ENCODE measurements at regions not wholly inside any gene's neighbourhood (a gene's known extent, or its start where the extent isn't known, plus 50 kb on each side); places are given as distances from the start of the nearest gene placed in this dataset.

DNA sequence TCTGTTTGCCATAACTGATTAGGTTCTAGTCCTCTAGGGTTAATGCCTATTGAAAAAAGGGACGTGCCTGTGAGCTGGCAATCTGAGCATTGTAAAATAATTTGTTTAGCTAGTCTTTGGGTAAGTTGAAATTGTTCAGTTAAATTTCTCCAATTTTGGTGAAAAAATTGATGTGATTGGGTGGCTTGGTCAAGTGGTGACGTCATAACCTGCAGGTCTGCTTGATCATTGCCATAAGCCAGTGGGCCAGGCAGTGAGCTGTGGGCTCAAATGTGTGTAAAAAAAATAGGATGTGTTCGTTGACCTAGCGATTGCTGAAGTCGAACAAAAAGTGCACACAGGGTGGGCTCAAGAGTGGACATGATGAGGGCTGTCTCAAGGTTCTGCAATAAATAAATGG, 193.3 kb downstream of the ZC4H2 start:
- Histone ChIP-seq H3K4me2 (no peak overlapping the region), H3K36me3 (replicated peaks; ENCODE audit: insufficient read depth, low read depth) (no peaks in the 10 kb centered on the region), H3K79me2 (no peaks in the 10 kb centered on the region), H2AFZ (no peak overlapping the region), H3K9me3 (ENCODE audit: low read depth) (peaks cover 6% of the 10 kb centered on the region), H3K4me1 (ENCODE audit: insufficient read depth) (no peaks in the 10 kb centered on the region), H3K27ac (no peak overlapping the region), H3K9me2 (replicated peaks; ENCODE audit: insufficient read depth) (no peaks in the 10 kb centered on the region), H3K27me3 (no peaks in the 10 kb centered on the region), H3K4me3 (no peak overlapping the region), H4K20me1 (ENCODE audit: insufficient read depth, poor library complexity, severe bottlenecking) (no peaks in the 10 kb centered on the region)
- TF ChIP-seq, protein P1, sequence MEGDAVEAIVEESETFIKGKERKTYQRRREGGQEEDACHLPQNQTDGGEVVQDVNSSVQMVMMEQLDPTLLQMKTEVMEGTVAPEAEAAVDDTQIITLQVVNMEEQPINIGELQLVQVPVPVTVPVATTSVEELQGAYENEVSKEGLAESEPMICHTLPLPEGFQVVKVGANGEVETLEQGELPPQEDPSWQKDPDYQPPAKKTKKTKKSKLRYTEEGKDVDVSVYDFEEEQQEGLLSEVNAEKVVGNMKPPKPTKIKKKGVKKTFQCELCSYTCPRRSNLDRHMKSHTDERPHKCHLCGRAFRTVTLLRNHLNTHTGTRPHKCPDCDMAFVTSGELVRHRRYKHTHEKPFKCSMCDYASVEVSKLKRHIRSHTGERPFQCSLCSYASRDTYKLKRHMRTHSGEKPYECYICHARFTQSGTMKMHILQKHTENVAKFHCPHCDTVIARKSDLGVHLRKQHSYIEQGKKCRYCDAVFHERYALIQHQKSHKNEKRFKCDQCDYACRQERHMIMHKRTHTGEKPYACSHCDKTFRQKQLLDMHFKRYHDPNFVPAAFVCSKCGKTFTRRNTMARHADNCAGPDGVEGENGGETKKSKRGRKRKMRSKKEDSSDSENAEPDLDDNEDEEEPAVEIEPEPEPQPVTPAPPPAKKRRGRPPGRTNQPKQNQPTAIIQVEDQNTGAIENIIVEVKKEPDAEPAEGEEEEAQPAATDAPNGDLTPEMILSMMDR (IDR thresholded peaks at IDR 0.05; ENCODE audit: poor library complexity): no peak
- TF ChIP-seq EZH2phosphoT487 (IDR thresholded peaks at IDR 0.05; ENCODE audit: low read depth, severe bottlenecking, unreplicated experiment) (no peak), EZH2 (IDR thresholded peaks at IDR 0.05; ENCODE audit: borderline replicate concordance) (no peak)
- 84% methylated on average over 5 of the region's 5 CpGs for WGBS (ENCODE audit: low lambda C conversion rate, missing lambda C conversion rate)
- no peak for DNase-seq (ENCODE audit: low spot score)

DNA sequence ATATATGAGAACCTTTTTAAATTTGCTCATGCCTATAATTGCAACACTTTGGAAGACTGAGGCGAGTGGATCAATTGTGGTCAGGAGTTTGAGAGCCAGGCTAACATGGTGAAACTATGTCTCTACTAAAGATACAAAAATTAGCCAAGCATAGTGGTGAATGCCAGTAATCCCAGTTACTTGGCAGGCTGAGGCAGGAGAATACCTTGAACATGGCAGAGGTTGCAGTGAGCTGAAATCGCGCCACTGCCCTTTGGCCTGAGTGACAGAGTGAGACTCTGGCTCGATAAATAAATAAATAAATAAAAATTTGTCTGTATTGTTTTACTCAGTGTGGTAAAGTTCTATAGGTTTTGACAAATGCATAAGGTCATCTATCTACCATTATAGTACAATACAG, 218.2 kb downstream of the ZC4H2 start:
- Histone ChIP-seq H3K9me2 (replicated peaks; ENCODE audit: insufficient read depth) (no peaks in the 10 kb centered on the region), H3K36me3 (replicated peaks; ENCODE audit: insufficient read depth, low read depth) (no peaks in the 10 kb centered on the region), H3K9me3 (ENCODE audit: low read depth) (no peaks in the 10 kb centered on the region), H3K79me2 (no peaks in the 10 kb centered on the region), H2AFZ (no peak overlapping the region), H3K4me2 (no peak overlapping the region), H3K4me1 (ENCODE audit: insufficient read depth) (no peaks in the 10 kb centered on the region), H3K27me3 (no peaks in the 10 kb centered on the region), H3K27ac (no peak overlapping the region), H3K4me3 (no peak overlapping the region), H4K20me1 (ENCODE audit: insufficient read depth, poor library complexity, severe bottlenecking) (no peaks in the 10 kb centered on the region)
- TF ChIP-seq, protein P1 (IDR thresholded peaks at IDR 0.05; ENCODE audit: poor library complexity): no peak
- TF ChIP-seq EZH2phosphoT487 (IDR thresholded peaks at IDR 0.05; ENCODE audit: low read depth, severe bottlenecking, unreplicated experiment) (no peak), EZH2 (IDR thresholded peaks at IDR 0.05; ENCODE audit: borderline replicate concordance) (no peak)
- 72% methylated on average over 4 of the region's 4 CpGs for WGBS (ENCODE audit: low lambda C conversion rate, missing lambda C conversion rate)
- no peak for DNase-seq (ENCODE audit: low spot score)

DNA sequence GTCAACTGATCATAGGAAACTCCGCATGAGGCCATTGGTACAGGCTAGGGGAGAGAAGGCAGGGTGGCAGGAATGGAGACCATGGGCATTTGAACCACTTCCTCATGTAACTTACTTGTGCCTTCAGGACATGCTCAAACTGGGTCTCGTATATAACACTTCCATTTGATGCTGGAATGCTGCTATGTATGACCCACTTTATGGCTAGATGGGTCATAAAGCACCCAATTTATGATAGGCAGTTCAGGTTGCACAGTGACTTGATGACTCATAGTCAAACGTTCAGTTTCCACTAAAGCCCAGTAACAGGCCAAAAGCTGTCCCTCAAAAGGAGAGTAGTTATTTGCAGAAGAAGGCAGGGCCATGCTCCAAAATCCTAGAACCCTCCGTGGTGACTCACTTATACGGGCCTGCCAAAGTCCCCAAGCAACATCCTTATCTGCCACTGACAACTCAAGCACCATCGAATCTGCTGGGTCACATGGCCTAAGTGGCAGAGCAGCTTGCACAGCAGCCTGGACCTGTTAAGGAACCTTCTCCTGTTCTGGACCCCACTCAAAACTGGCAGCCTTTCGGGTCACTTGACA, 236.4 kb downstream of the ZC4H2 start:
- TF ChIP-seq EZH2 (IDR thresholded peaks at IDR 0.05; ENCODE audit: borderline replicate concordance) (no peak), EZH2phosphoT487 (IDR thresholded peaks at IDR 0.05; ENCODE audit: low read depth, severe bottlenecking, unreplicated experiment) (no peak)
- TF ChIP-seq, protein P1 (IDR thresholded peaks at IDR 0.05; ENCODE audit: poor library complexity): no peak
- 65% methylated on average over 7 of the region's 7 CpGs for WGBS (ENCODE audit: low lambda C conversion rate, missing lambda C conversion rate)

More for the DNA sequence above, 236.4 kb downstream of the ZC4H2 start:
- Histone ChIP-seq H3K36me3 (replicated peaks; ENCODE audit: insufficient read depth, low read depth) (no peaks in the 10 kb centered on the region), H4K20me1 (ENCODE audit: insufficient read depth, poor library complexity, severe bottlenecking) (no peaks in the 10 kb centered on the region), H2AFZ (no peak overlapping the region), H3K9me2 (replicated peaks; ENCODE audit: insufficient read depth) (no peaks in the 10 kb centered on the region), H3K27ac (no peak overlapping the region), H3K9me3 (ENCODE audit: low read depth) (no peaks in the 10 kb centered on the region), H3K4me3 (no peak overlapping the region), H3K4me2 (no peak overlapping the region), H3K4me1 (ENCODE audit: insufficient read depth) (no peaks in the 10 kb centered on the region), H3K79me2 (no peaks in the 10 kb centered on the region), H3K27me3 (no peaks in the 10 kb centered on the region)
- peak; percentile 15 for DNase-seq (ENCODE audit: low spot score)
